SU-DHL-6 (cell line): ENCODE measurements at regions not wholly inside any gene's neighbourhood (a gene's known extent, or its start where the extent isn't known, plus 50 kb on each side); places are given as distances from the start of the nearest gene placed in this dataset.

Experiments used
- CTCF ChIP-seq: fragments of 200-600 bp; sonication (generic); IDR thresholded peaks from one replicate; pipeline ENCODE4 v1.5.1; 2017; ENCODE audit warnings: antibody characterized with exemption, mild to moderate bottlenecking, low read length, moderate library complexity; ENCODE audit not compliant: insufficient read depth, poor library complexity, severe bottlenecking
- EZH2phosphoT487 ChIP-seq: fragments of 200-600 bp; sonication (generic), shearing (Covaris generic); conservative IDR thresholded peaks from 2 replicates; pipeline ENCODE4 v1.6.1; 2018; ENCODE audit warnings: mild to moderate bottlenecking, antibody characterized with exemption, low read length, moderate library complexity, mixed read lengths

- TF ChIP-seq CTCF (no peak), EZH2phosphoT487 (no peak)
Measured at GRCh38 chr5:34529581-34530331, 126.4 kb upstream of the RAI14 start.
